GM18951 (cell line): ENCODE measurements at regions not wholly inside any gene's neighbourhood (a gene's known extent, or its start where the extent isn't known, plus 50 kb on each side); places are given as distances from the start of the nearest gene placed in this dataset.

Experiments used
- POLR2A ChIP-seq: IDR thresholded peaks from 4 replicates; pipeline ENCODE4 v1.6.1; 2011; ENCODE audit warnings: mild to moderate bottlenecking; ENCODE audit not compliant: insufficient read length, insufficient read depth; ENCODE audit errors: extremely low read depth
- in situ Hi-C: fragments of 300-500 bp; cut with MboI; formaldehyde crosslinking; loops from one replicate; pipeline ENCODE4 v1.12.0; 2022; ENCODE audit warnings: low sequenced_read_pairs, mixed read lengths, inconsistent platforms; ENCODE audit not compliant: unreplicated experiment

DNA sequence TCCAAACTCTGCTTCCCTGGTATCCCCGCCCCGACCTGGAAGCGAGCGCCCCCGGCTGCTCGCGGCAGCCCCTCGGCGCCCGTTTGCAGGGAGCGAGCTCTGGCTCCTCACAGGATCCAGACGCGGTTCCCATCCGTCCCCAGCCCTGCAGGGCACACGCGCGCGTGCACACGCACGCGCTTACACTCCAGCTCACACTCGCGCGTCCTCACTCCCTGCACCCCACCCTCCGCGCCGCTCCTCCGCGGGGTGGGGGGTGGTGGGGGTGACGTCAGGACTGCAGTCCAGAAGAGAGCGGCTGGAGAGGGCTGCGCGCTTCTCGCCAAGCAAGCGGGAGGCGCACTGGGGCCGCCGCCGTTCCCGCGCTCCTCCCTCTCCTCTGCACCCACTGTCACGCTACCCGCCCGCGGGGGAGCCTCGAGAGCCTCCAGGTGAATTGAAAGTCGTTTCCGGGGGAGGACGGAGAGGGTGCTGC, 255.6 kb downstream of the OTUD1 start:
- in situ Hi-C loops = loop anchor here (25.0 kb wide), 1 partner anchor 382 kb away; no protein-coding TSS in a partner anchor

GRCh38 chr10:23694921-23695824, 256.3 kb downstream of the OTUD1 start:
- in situ Hi-C loops = loop anchor here (25.0 kb wide), 1 partner anchor 383 kb away; no protein-coding TSS in a partner anchor
- TF ChIP-seq POLR2A = no peak

More for the DNA sequence above, 255.6 kb downstream of the OTUD1 start:
- no peak for TF ChIP-seq POLR2A

DNA sequence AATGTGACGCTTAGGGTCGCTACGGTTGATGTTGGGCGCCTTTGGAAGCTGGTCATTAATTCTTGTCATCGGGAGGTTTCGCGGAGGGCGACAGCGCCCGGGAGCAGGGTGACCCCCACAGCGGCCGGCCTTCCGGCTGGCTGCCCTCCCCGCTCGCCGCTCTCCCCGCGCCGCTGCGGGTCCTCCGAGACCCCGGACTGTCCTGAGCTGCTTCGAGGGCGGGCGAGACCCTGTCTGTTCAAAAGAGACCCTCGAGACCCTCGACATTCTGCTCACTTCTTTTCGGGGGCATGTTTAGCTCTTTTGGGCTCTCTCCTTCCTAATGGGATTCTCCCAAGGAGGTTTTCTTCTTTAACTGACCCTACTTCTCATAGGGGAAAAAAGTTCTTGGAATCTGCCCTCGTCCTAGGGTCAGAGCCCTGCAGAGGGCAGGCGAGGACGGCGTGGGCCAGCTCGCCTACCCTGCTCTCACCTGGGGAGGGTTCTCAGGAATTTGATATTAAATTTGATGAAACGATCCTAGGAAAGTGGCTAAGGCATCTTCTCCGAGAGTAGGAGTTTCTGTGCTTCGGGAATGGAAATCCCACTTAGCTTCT, 257.0 kb downstream of the OTUD1 start:
- TF ChIP-seq POLR2A = no peak
- in situ Hi-C loops = loop anchor here (25.0 kb wide), 1 partner anchor 384 kb away; no protein-coding TSS in a partner anchor

DNA sequence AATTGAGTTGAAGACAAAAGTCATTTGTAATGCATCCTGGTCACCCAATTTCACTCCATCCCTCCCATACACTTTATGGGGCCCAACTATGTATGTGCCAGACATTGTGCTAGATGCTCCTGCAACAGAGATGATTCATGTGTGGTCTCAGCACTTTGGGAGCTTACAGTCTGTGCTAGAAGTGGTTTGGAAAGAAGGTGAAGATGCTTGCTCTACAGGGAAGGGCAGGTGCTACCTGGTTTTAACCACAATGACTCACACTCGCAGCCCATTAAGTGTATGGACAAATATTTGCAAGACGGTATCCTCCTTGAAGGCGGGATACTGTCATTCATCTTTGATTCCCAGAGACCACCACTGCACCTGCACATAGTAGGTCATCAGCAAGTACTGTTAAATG, 257.6 kb downstream of the OTUD1 start:
- in situ Hi-C loops = loop anchor here (25.0 kb wide), 1 partner anchor 384 kb away; no protein-coding TSS in a partner anchor
- no peak for TF ChIP-seq POLR2A

- no peak for TF ChIP-seq POLR2A
- in situ Hi-C loops = loop anchor here (10.0 kb wide), 1 partner anchor 538 kb away; no protein-coding TSS in a partner anchor
Measured at GRCh38 chr10:23702977-23703414, 264.1 kb downstream of the OTUD1 start.

DNA sequence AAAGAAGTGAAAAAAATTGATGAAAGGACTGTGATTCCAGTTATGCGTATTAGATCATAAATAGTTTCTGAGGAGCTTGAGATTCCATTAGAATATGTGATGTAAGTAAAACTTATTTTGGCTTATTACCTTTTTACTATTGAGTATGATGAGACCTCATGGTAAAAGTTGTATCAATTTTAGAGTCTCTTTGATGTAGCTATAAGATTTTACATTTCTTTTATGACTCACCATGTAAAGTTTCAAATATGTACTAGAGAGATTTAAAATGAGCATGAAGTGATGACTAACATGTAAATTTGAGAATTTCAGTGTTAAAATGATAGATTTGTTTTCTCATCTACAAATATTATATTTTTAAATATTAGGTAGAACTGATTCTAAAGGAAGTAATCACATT, 276.5 kb downstream of the OTUD1 start:
- TF ChIP-seq POLR2A = no peak
- in situ Hi-C loops = no loop called here

DNA sequence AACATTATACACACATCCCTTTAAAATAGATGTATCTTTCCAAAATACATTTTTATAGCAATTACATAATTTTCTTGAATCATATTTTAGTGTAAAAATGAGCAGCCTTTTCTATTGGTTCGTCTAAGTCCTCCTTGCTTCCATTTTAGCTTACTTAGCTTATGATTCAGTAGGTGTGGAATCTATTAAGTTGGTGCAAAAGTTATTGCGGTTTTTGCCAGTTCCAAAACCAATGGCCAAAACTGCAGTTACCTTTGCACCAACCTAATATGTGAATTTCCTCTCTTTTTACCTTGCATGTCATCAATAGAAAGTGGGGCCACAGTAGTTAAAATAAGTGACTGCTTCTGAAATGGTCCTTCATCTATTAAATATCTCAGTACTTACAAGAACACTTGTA, 279.0 kb downstream of the OTUD1 start:
- in situ Hi-C loops = no loop called here
- TF ChIP-seq POLR2A = no peak

- TF ChIP-seq POLR2A = no peak
- in situ Hi-C loops = no loop called here
Measured at GRCh38 chr10:23718946-23719345, 280.1 kb downstream of the OTUD1 start.

- in situ Hi-C loops = no loop called here
- no peak for TF ChIP-seq POLR2A
Measured at GRCh38 chr10:23723796-23724195, 284.9 kb downstream of the OTUD1 start.

- no peak for TF ChIP-seq POLR2A
- in situ Hi-C loops = no loop called here
Measured at GRCh38 chr10:23725548-23725947, 286.7 kb downstream of the OTUD1 start.

GRCh38 chr10:23742368-23742767, 303.5 kb downstream of the OTUD1 start:
- in situ Hi-C loops = no loop called here
- TF ChIP-seq POLR2A = no peak

- no peak for TF ChIP-seq POLR2A
- in situ Hi-C loops = no loop called here
Measured at GRCh38 chr10:23742807-23743206, 303.9 kb downstream of the OTUD1 start.

DNA sequence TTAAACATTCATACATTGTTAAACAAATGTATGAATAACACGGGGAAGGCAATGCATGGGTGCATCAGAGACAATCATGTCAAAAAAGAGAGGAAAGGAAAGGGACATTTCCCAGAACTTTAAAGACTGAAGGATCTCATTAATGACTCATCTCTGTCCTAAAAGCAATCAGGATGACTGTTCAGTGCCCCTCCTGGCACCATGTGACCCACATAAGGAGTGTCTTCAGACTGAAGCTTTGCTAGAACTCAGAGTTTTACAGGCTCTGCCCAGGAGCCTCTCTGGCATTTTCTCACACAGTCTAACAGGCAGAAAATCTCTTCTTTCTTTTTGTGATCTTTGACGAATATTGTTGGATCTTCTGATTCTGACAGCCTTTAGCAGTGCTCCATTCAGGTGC, 315.3 kb downstream of the OTUD1 start:
- TF ChIP-seq POLR2A = no peak
- in situ Hi-C loops = no loop called here

GRCh38 chr10:23754941-23755340, 316.1 kb downstream of the OTUD1 start:
- no peak for TF ChIP-seq POLR2A
- in situ Hi-C loops = no loop called here

DNA sequence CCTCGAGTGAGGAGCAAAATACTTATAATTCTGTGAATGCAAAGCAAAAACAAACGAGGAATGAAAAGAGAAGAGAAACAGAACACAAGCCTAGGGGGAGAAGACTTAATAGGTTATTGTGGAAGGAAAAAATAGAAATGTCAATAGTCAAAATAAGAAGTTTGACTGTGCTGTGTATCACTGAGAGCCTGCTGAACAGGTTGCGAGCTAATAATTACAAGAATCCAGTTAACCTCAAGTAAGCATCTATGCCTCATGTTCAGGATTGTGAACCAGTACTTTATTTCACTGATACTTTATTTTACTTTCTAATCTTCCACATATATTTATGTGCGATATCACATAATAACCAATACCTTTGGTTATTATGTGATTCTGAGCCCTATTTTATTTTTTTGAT, 316.7 kb downstream of the OTUD1 start:
- in situ Hi-C loops = no loop called here
- no peak for TF ChIP-seq POLR2A
